GM12878 (cell line): ENCODE measurements at regions not wholly inside any gene's neighbourhood (a gene's known extent, or its start where the extent isn't known, plus 50 kb on each side); places are given as distances from the start of the nearest gene placed in this dataset.

Experiments used
- ATAC-seq: fragments of 200-7000 bp; cut with Tn5 transposase; 3 replicates; pipeline ENCODE4 v1.9.1; 2020; ENCODE audit warnings: mild to moderate bottlenecking, moderate library complexity
- BruUV-seq: library from RNA; stranded (reverse); fragments of 400-500 nt; replicated peaks from 2 replicates; lab custom pipeline; 2021; lab: Mats Ljungman, UMichigan
- CTCF ChIA-PET: fragments of 300-600 bp; sonication (Branson Sonifier 250); formaldehyde crosslinking; extraction: SDS; loops from one replicate; lab custom pipeline; 2021; ENCODE audit warnings: inconsistent platforms; lab: Yijun Ruan, JAX
- POLR2A ChIA-PET: fragments of 350-600 bp; formaldehyde crosslinking; extraction: SDS; loops from one replicate; lab custom pipeline; 2021; ENCODE audit warnings: inconsistent platforms; lab: Charles Lee
- RAD21 ChIA-PET: fragments of 300-600 bp; sonication (Branson Sonifier 250); formaldehyde crosslinking; loops from one replicate; lab custom pipeline; 2023; ENCODE audit warnings: antibody characterized with exemption; ENCODE audit not compliant: unreplicated experiment; lab: Charles Lee
- SMC1A ChIA-PET: fragments of 300-600 bp; sonication (Branson Sonifier 250); formaldehyde crosslinking; loops from one replicate; lab custom pipeline; 2023; ENCODE audit not compliant: unreplicated experiment, uncharacterized antibody; lab: Charles Lee
- DNase-seq: peaks from one replicate; pipeline ENCODE4 v3.0.0-alpha.2; 2011; ENCODE audit warnings: low read depth, low spot score
- FAIRE-seq: peaks from 3 replicates; lab custom pipeline; 2011; peaks lifted over from hg19 to GRCh38; lab: Jason Lieb, UNC
- H2AFZ ChIP-seq: 2 replicates; pipeline ENCODE4 v1.6.0; 2011; ENCODE audit warnings: low read depth, low read length, control low read depth; ENCODE audit not compliant: control insufficient read depth
- H3K27ac ChIP-seq: 2 replicates; pipeline ENCODE4 v1.5.1; 2011; ENCODE audit warnings: control low read depth; ENCODE audit not compliant: control insufficient read depth, insufficient read depth
- H3K27me3 ChIP-seq, 2 experiments: replicated peaks in 1 of 2; 2 replicates each; pipeline versions ENCODE4 v1.6.0 to v1.6.1; 2011; ENCODE audit warnings: low read length in 1 of 2; ENCODE audit not compliant: control insufficient read depth in 2 of 2, insufficient read depth in 2 of 2
- H3K36me3 ChIP-seq, 2 experiments: 2 replicates each; pipeline ENCODE4 v1.5.1; 2011; ENCODE audit warnings: low read length in 1 of 2; ENCODE audit not compliant: control insufficient read depth in 2 of 2, insufficient read depth in 2 of 2
- H3K4me1 ChIP-seq: 2 replicates; pipeline ENCODE4 v1.6.1; 2011; ENCODE audit warnings: mild to moderate bottlenecking, low read length, moderate library complexity, mixed read lengths; ENCODE audit not compliant: control insufficient read depth, insufficient read depth
- H3K4me2 ChIP-seq: 2 replicates; pipeline ENCODE4 v1.6.0; 2011; ENCODE audit warnings: control low read depth; ENCODE audit not compliant: control insufficient read depth, insufficient read depth
- H3K4me3 ChIP-seq: fragments of 200-600 bp; sonication (generic); 2 replicates; pipeline ENCODE4 v1.5.1; 2016
- H3K79me2 ChIP-seq: 2 replicates; pipeline ENCODE4 v1.6.0; 2011; ENCODE audit warnings: low read length; ENCODE audit not compliant: control insufficient read depth, insufficient read depth
- H3K9ac ChIP-seq: 2 replicates; pipeline ENCODE4 v1.8.0; 2011; ENCODE audit warnings: low read length, control low read depth, mixed read lengths; ENCODE audit not compliant: control insufficient read depth, insufficient read depth
- H3K9me3 ChIP-seq: replicated peaks from 3 replicates; pipeline ENCODE4 v1.5.1; 2011; ENCODE audit warnings: mild to moderate bottlenecking, low read length; ENCODE audit not compliant: control insufficient read depth, insufficient read depth
- H4K20me1 ChIP-seq: 2 replicates; pipeline ENCODE4 v1.6.0; 2011; ENCODE audit not compliant: control insufficient read depth, insufficient read depth
- CBFB ChIP-seq: IDR thresholded peaks from 2 replicates; pipeline ENCODE4 v1.6.1; 2016; ENCODE audit warnings: antibody characterized with exemption, low read depth
- DPF2 ChIP-seq: fragments of 450-650 bp; IDR thresholded peaks from 2 replicates; pipeline ENCODE4 v1.6.1; 2017; ENCODE audit warnings: mild to moderate bottlenecking
- IRF3 ChIP-seq: fragments of 450-650 bp; IDR thresholded peaks from 2 replicates; pipeline ENCODE4 v1.6.1; 2014; ENCODE audit warnings: mild to moderate bottlenecking
- JUND ChIP-seq: IDR thresholded peaks from 2 replicates; pipeline ENCODE4 v1.6.1; 2012; ENCODE audit warnings: low read depth, mild to moderate bottlenecking, low read length, improper control_type of control experiment, moderate library complexity
- MYC ChIP-seq: IDR thresholded peaks from 2 replicates; pipeline ENCODE4 v1.6.1; 2011; ENCODE audit warnings: mild to moderate bottlenecking, low read length, moderate library complexity, inconsistent platforms; ENCODE audit not compliant: insufficient read depth, insufficient replicate concordance, insufficient read length, severe bottlenecking
- PAX8 ChIP-seq: fragments of 450-650 bp; IDR thresholded peaks from 2 replicates; pipeline ENCODE4 v1.6.1; 2017; ENCODE audit warnings: mild to moderate bottlenecking, moderate library complexity
- POLR2A ChIP-seq: IDR thresholded peaks from 2 replicates; pipeline ENCODE4 v1.6.1; 2011; ENCODE audit warnings: low read depth, mild to moderate bottlenecking, low read length
- POU2F2 ChIP-seq: IDR thresholded peaks from 3 replicates; pipeline ENCODE4 v1.6.1; 2011; ENCODE audit warnings: low read depth, mild to moderate bottlenecking, low read length, borderline replicate concordance
- RCOR1 ChIP-seq: conservative IDR thresholded peaks from 2 replicates; pipeline ENCODE4 v1.6.1; 2012; ENCODE audit warnings: low read depth, low read length, improper control_type of control experiment
- SIN3A ChIP-seq: IDR thresholded peaks from 2 replicates; pipeline ENCODE4 v1.6.1; 2012; ENCODE audit warnings: low read depth, low read length, improper control_type of control experiment
- SMC3 ChIP-seq: IDR thresholded peaks from 2 replicates; pipeline ENCODE4 v1.6.1; 2011; ENCODE audit warnings: low read length, improper control_type of control experiment, borderline replicate concordance
- WGBS: methylation state at CpG from one replicate; pipeline ENCODE4 v1.1.6; 2016; ENCODE audit warnings: low lambda C conversion rate; ENCODE audit not compliant: insufficient replicate concordance, insufficient coverage; ENCODE audit errors: missing lambda C conversion rate; 5-methylcytosine and 5-hydroxymethylcytosine counted together
- in situ Hi-C: fragments of 300-500 bp; cut with MboI; formaldehyde crosslinking; loops from 9 replicates; pipeline ENCODE4 v1.14.3; 2018; ENCODE audit warnings: mixed read lengths
- intact Hi-C: fragments of 100-400 bp; cut with micrococcal nuclease; formaldehyde crosslinking; loops from one replicate; pipeline ENCODE4 v1.14.2; 2022; ENCODE audit not compliant: unreplicated experiment
- TF ChIP-seq, protein P1 (sequence below): IDR thresholded peaks from 2 replicates; pipeline ENCODE4 v1.6.1; 2012; ENCODE audit warnings: low read depth, low read length, improper control_type of control experiment

- no peak for DNase-seq
- TF ChIP-seq PAX8 (no peak), RCOR1 (no peak), SMC3 (no peak), IRF3 (no peak), POLR2A (no peak), DPF2 (no peak), SIN3A (no peak), JUND (no peak), POU2F2 (no peak), CBFB (no peak), MYC (no peak)
- TF ChIP-seq, protein P1, sequence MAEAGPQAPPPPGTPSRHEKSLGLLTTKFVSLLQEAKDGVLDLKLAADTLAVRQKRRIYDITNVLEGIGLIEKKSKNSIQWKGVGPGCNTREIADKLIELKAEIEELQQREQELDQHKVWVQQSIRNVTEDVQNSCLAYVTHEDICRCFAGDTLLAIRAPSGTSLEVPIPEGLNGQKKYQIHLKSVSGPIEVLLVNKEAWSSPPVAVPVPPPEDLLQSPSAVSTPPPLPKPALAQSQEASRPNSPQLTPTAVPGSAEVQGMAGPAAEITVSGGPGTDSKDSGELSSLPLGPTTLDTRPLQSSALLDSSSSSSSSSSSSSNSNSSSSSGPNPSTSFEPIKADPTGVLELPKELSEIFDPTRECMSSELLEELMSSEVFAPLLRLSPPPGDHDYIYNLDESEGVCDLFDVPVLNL = no peak
- ChIA-PET RAD21 (no interaction called here), CTCF (no interaction called here), POLR2A (no interaction called here), SMC1A (interaction anchor here (1.2 kb wide), 1 partner anchor 17 kb away, joined by 3 read pairs; no protein-coding TSS in a partner anchor)
- in situ Hi-C loops (no loop called here), intact Hi-C loops (no loop called here)
- H3K27ac ChIP-seq = no peak overlapping the region
- H3K36me3 ChIP-seq = no peaks in the 10 kb centered on the region
- H4K20me1 ChIP-seq = no peaks in the 10 kb centered on the region
- no peak overlapping the region for H3K9ac ChIP-seq
- ATAC-seq = no peak
- H3K27me3 ChIP-seq = no peaks in the 10 kb centered on the region
- no peak overlapping the region for H3K4me3 ChIP-seq
- no peak overlapping the region for H3K4me2 ChIP-seq
- no peak overlapping the region for H2AFZ ChIP-seq
- H3K79me2 ChIP-seq = no peaks in the 10 kb centered on the region
- WGBS = 71% methylated on average over 12 of the region's 12 CpGs
- no peaks in the 10 kb centered on the region for H3K4me1 ChIP-seq
- H3K9me3 ChIP-seq = no peaks in the 10 kb centered on the region; the same call in 2 of the 3 replicates
- no TSS peak for BruUV-seq
- no peak for FAIRE-seq
Observed at GRCh38 chr2:12202313-12203075, 456.1 kb downstream of the LPIN1 start.
